Esophagus squamous epithelium (tissue), 4 donors: ENCODE measurements at regions not wholly inside any gene's neighbourhood (a gene's known extent, or its start where the extent isn't known, plus 50 kb on each side); places are given as distances from the start of the nearest gene placed in this dataset.

ENCODE experiments used
- POLR2A ChIP-seq, 4 donors: fragments of 450-650 bp; IDR thresholded peaks; one replicate each; pipeline ENCODE4 v1.6.1; 2017; ENCODE audit warnings: antibody characterized with exemption in 4 of 4, mild to moderate bottlenecking in 4 of 4, moderate library complexity in 3 of 4
- TF ChIP-seq, protein P1 (sequence below), 6 experiments: fragments of 450-650 bp in 4 of 6; fragments of 200-600 bp in 2 of 6; sonication (generic) in 2 of 6; IDR thresholded peaks; one replicate each; pipeline ENCODE4 v1.5.1; 2016 to 2019; ENCODE audit warnings: antibody characterized with exemption in 6 of 6, mild to moderate bottlenecking in 4 of 6, moderate library complexity in 4 of 6

GRCh38 chr5:84874196-84874595, 489.5 kb upstream of the EDIL3 start:
- TF ChIP-seq, protein P1, sequence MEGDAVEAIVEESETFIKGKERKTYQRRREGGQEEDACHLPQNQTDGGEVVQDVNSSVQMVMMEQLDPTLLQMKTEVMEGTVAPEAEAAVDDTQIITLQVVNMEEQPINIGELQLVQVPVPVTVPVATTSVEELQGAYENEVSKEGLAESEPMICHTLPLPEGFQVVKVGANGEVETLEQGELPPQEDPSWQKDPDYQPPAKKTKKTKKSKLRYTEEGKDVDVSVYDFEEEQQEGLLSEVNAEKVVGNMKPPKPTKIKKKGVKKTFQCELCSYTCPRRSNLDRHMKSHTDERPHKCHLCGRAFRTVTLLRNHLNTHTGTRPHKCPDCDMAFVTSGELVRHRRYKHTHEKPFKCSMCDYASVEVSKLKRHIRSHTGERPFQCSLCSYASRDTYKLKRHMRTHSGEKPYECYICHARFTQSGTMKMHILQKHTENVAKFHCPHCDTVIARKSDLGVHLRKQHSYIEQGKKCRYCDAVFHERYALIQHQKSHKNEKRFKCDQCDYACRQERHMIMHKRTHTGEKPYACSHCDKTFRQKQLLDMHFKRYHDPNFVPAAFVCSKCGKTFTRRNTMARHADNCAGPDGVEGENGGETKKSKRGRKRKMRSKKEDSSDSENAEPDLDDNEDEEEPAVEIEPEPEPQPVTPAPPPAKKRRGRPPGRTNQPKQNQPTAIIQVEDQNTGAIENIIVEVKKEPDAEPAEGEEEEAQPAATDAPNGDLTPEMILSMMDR (IDR thresholded peaks at IDR 0.05), result no peak
- TF ChIP-seq POLR2A (IDR thresholded peaks at IDR 0.05), result no peak
